ENCODE measurements at regions not wholly inside any gene's neighbourhood (a gene's known extent, or its start where the extent isn't known, plus 50 kb on each side); places are given as distances from the start of the nearest gene placed in this dataset.

- H3K4me1 ChIP-seq (ENCODE audit: control insufficient read depth, insufficient read depth, low read length) = no peaks in the 10 kb centered on the region
- no peaks in the 10 kb centered on the region for H3K27me3 ChIP-seq (ENCODE audit: control insufficient read depth in 1 of 2, insufficient read depth in 2 of 2, low read length in 2 of 2)
- no peak overlapping the region for H3K4me3 ChIP-seq (ENCODE audit: low read length in 2 of 2)
- H3K27ac ChIP-seq (ENCODE audit: low read length) = no peak overlapping the region
- no peaks in the 10 kb centered on the region for H3K9me3 ChIP-seq (ENCODE audit: control insufficient read depth in 2 of 2, low read length in 2 of 2)
- H3K36me3 ChIP-seq (ENCODE audit: control insufficient read depth in 2 of 2, insufficient read depth in 2 of 2, low read length in 2 of 2) = no peaks in the 10 kb centered on the region
- no peak overlapping the region for H3K9ac ChIP-seq (ENCODE audit: low read length in 2 of 2)
Observed at GRCh38 chr17:55829995-55830612, 79.3 kb downstream of the PCTP start.

GRCh38 chr17:55830699-55831471 is 80.0 kb downstream of the PCTP start:
- Histone ChIP-seq H3K27ac (ENCODE audit: low read length) (no peak overlapping the region), H3K36me3 (ENCODE audit: control insufficient read depth in 2 of 2, insufficient read depth in 2 of 2, low read length in 2 of 2) (no peaks in the 10 kb centered on the region), H3K4me3 (ENCODE audit: low read length in 2 of 2) (no peak overlapping the region), H3K4me1 (ENCODE audit: control insufficient read depth, insufficient read depth, low read length) (no peaks in the 10 kb centered on the region), H3K27me3 (ENCODE audit: control insufficient read depth in 1 of 2, insufficient read depth in 2 of 2, low read length in 2 of 2) (no peaks in the 10 kb centered on the region), H3K9me3 (ENCODE audit: control insufficient read depth in 2 of 2, low read length in 2 of 2) (no peaks in the 10 kb centered on the region), H3K9ac (ENCODE audit: low read length in 2 of 2) (no peak overlapping the region)

- Histone ChIP-seq H3K36me3 (ENCODE audit: control insufficient read depth in 2 of 2, insufficient read depth in 2 of 2, low read length in 2 of 2) (no peaks in the 10 kb centered on the region), H3K4me3 (ENCODE audit: low read length in 2 of 2) (no peak overlapping the region), H3K9ac (ENCODE audit: low read length in 2 of 2) (no peak overlapping the region), H3K4me1 (ENCODE audit: control insufficient read depth, insufficient read depth, low read length) (no peaks in the 10 kb centered on the region), H3K9me3 (ENCODE audit: control insufficient read depth in 2 of 2, low read length in 2 of 2) (no peaks in the 10 kb centered on the region), H3K27me3 (ENCODE audit: control insufficient read depth in 1 of 2, insufficient read depth in 2 of 2, low read length in 2 of 2) (no peaks in the 10 kb centered on the region), H3K27ac (ENCODE audit: low read length) (no peak overlapping the region)
Observed at GRCh38 chr17:55833306-55833705, 82.5 kb downstream of the PCTP start.

- Histone ChIP-seq H3K4me3 (ENCODE audit: low read length in 2 of 2) (no peak overlapping the region), H3K9ac (ENCODE audit: low read length in 2 of 2) (no peak overlapping the region), H3K9me3 (ENCODE audit: control insufficient read depth in 2 of 2, low read length in 2 of 2) (no peaks in the 10 kb centered on the region), H3K4me1 (ENCODE audit: control insufficient read depth, insufficient read depth, low read length) (peaks cover 4% of the 10 kb centered on the region), H3K27ac (ENCODE audit: low read length) (no peak overlapping the region), H3K36me3 (ENCODE audit: control insufficient read depth in 2 of 2, insufficient read depth in 2 of 2, low read length in 2 of 2) (no peaks in the 10 kb centered on the region), H3K27me3 (ENCODE audit: control insufficient read depth in 1 of 2, insufficient read depth in 2 of 2, low read length in 2 of 2) (no peaks in the 10 kb centered on the region)
Observed at GRCh38 chr17:55842405-55843158, 91.7 kb downstream of the PCTP start.

GRCh38 chr17:55843785-55844184 is 92.9 kb downstream of the PCTP start:
- no peaks in the 10 kb centered on the region for H3K27me3 ChIP-seq (ENCODE audit: control insufficient read depth in 1 of 2, insufficient read depth in 2 of 2, low read length in 2 of 2)
- H3K4me3 ChIP-seq (ENCODE audit: low read length in 2 of 2) = no peak overlapping the region
- no peaks in the 10 kb centered on the region for H3K9me3 ChIP-seq (ENCODE audit: control insufficient read depth in 2 of 2, low read length in 2 of 2)
- no peaks in the 10 kb centered on the region for H3K36me3 ChIP-seq (ENCODE audit: control insufficient read depth in 2 of 2, insufficient read depth in 2 of 2, low read length in 2 of 2)
- H3K27ac ChIP-seq (ENCODE audit: low read length) = no peak overlapping the region
- H3K9ac ChIP-seq (ENCODE audit: low read length in 2 of 2) = no peak overlapping the region
- peaks cover 4% of the 10 kb centered on the region for H3K4me1 ChIP-seq (ENCODE audit: control insufficient read depth, insufficient read depth, low read length)

GRCh38 chr17:55845385-55845784 is 94.5 kb downstream of the PCTP start:
- Histone ChIP-seq H3K4me3 (ENCODE audit: low read length in 2 of 2) (peak overlapping the region; percentile 37 to 58), H3K9ac (ENCODE audit: low read length in 2 of 2) (peak overlapping the region in 1 of 2 donors; percentile 17)

GRCh38 chr17:55846745-55847144 is 95.9 kb downstream of the PCTP start:
- H3K36me3 ChIP-seq (ENCODE audit: control insufficient read depth in 2 of 2, insufficient read depth in 2 of 2, low read length in 2 of 2) = no peaks in the 10 kb centered on the region

More at GRCh38 chr17:55845385-55845784, 94.5 kb downstream of the PCTP start:
- no peak overlapping the region for H3K27ac ChIP-seq (ENCODE audit: low read length)
- no peaks in the 10 kb centered on the region for H3K9me3 ChIP-seq (ENCODE audit: control insufficient read depth in 2 of 2, low read length in 2 of 2)
- peaks cover 4% of the 10 kb centered on the region for H3K4me1 ChIP-seq (ENCODE audit: control insufficient read depth, insufficient read depth, low read length)
- H3K27me3 ChIP-seq (ENCODE audit: control insufficient read depth in 1 of 2, insufficient read depth in 2 of 2, low read length in 2 of 2) = no peaks in the 10 kb centered on the region
- H3K36me3 ChIP-seq (ENCODE audit: control insufficient read depth in 2 of 2, insufficient read depth in 2 of 2, low read length in 2 of 2) = no peaks in the 10 kb centered on the region

GRCh38 chr17:55852734-55853133 is 101.9 kb downstream of the PCTP start:
- H3K27me3 ChIP-seq (ENCODE audit: control insufficient read depth in 1 of 2, insufficient read depth in 2 of 2, low read length in 2 of 2) = no peaks in the 10 kb centered on the region
- H3K4me1 ChIP-seq (ENCODE audit: control insufficient read depth, insufficient read depth, low read length) = no peaks in the 10 kb centered on the region
- no peak overlapping the region for H3K4me3 ChIP-seq (ENCODE audit: low read length in 2 of 2)
- no peak overlapping the region for H3K27ac ChIP-seq (ENCODE audit: low read length)
- no peaks in the 10 kb centered on the region for H3K9me3 ChIP-seq (ENCODE audit: control insufficient read depth in 2 of 2, low read length in 2 of 2)
- no peak overlapping the region for H3K9ac ChIP-seq (ENCODE audit: low read length in 2 of 2)
- H3K36me3 ChIP-seq (ENCODE audit: control insufficient read depth in 2 of 2, insufficient read depth in 2 of 2, low read length in 2 of 2) = no peaks in the 10 kb centered on the region

More at GRCh38 chr17:55846745-55847144, 95.9 kb downstream of the PCTP start:
- Histone ChIP-seq H3K9me3 (ENCODE audit: control insufficient read depth in 2 of 2, low read length in 2 of 2) (no peaks in the 10 kb centered on the region), H3K4me1 (ENCODE audit: control insufficient read depth, insufficient read depth, low read length) (peaks cover 4% of the 10 kb centered on the region), H3K27ac (ENCODE audit: low read length) (no peak overlapping the region), H3K27me3 (ENCODE audit: control insufficient read depth in 1 of 2, insufficient read depth in 2 of 2, low read length in 2 of 2) (no peaks in the 10 kb centered on the region), H3K9ac (ENCODE audit: low read length in 2 of 2) (no peak overlapping the region), H3K4me3 (ENCODE audit: low read length in 2 of 2) (no peak overlapping the region)

- Histone ChIP-seq H3K4me3 (ENCODE audit: low read length in 2 of 2) (no peak overlapping the region), H3K4me1 (ENCODE audit: control insufficient read depth, insufficient read depth, low read length) (no peaks in the 10 kb centered on the region), H3K27me3 (ENCODE audit: control insufficient read depth in 1 of 2, insufficient read depth in 2 of 2, low read length in 2 of 2) (no peaks in the 10 kb centered on the region), H3K9me3 (ENCODE audit: control insufficient read depth in 2 of 2, low read length in 2 of 2) (no peaks in the 10 kb centered on the region), H3K36me3 (ENCODE audit: control insufficient read depth in 2 of 2, insufficient read depth in 2 of 2, low read length in 2 of 2) (no peaks in the 10 kb centered on the region), H3K27ac (ENCODE audit: low read length) (no peak overlapping the region), H3K9ac (ENCODE audit: low read length in 2 of 2) (no peak overlapping the region)
Observed at GRCh38 chr17:55859301-55859795, 108.5 kb downstream of the PCTP start.

- Histone ChIP-seq H3K9ac (ENCODE audit: low read length in 2 of 2) (no peak overlapping the region), H3K4me3 (ENCODE audit: low read length in 2 of 2) (no peak overlapping the region), H3K4me1 (ENCODE audit: control insufficient read depth, insufficient read depth, low read length) (no peaks in the 10 kb centered on the region), H3K9me3 (ENCODE audit: control insufficient read depth in 2 of 2, low read length in 2 of 2) (no peaks in the 10 kb centered on the region), H3K27ac (ENCODE audit: low read length) (no peak overlapping the region), H3K27me3 (ENCODE audit: control insufficient read depth in 1 of 2, insufficient read depth in 2 of 2, low read length in 2 of 2) (no peaks in the 10 kb centered on the region), H3K36me3 (ENCODE audit: control insufficient read depth in 2 of 2, insufficient read depth in 2 of 2, low read length in 2 of 2) (no peaks in the 10 kb centered on the region)
Observed at GRCh38 chr17:55865072-55865762, 114.4 kb downstream of the PCTP start.

Data from stomach smooth muscle (tissue), 2 donors.